Activated CD8-positive, alpha-beta memory T cell treated with anti-CD3 and anti-CD28 coated beads for 4 hours (primary cell): ENCODE measurements at regions not wholly inside any gene's neighbourhood (a gene's known extent, or its start where the extent isn't known, plus 50 kb on each side); places are given as distances from the start of the nearest gene placed in this dataset.
"Not testable (repeated sequence)": the region's sequence is repeated elsewhere in the genome, so short reads cannot be mapped to it uniquely, and the experiment has no call there.

Experiments used
- DNase-seq, 2 donors: peaks; one replicate each; pipeline ENCODE4 v3.0.0-alpha.2; 2020; ENCODE audit warnings: low read depth in 2 of 2

GRCh38 chrY:19053806-19054205 is 280.3 kb upstream of the HSFY2 start:
- DNase-seq = no peak

GRCh38 chrY:19051021-19051420 is 277.5 kb upstream of the HSFY2 start:
- DNase-seq = no peak

- no peak for DNase-seq
Observed at GRCh38 chrY:19042984-19043442, 269.5 kb upstream of the HSFY2 start.

GRCh38 chrY:19042306-19042958 is 268.9 kb upstream of the HSFY2 start:
- DNase-seq = no peak

- no peak for DNase-seq
Observed at GRCh38 chrY:19026631-19027030, 253.1 kb upstream of the HSFY2 start.

GRCh38 chrY:19023934-19024333 is 250.4 kb upstream of the HSFY2 start:
- DNase-seq = no peak

GRCh38 chrY:19020193-19020592 is 246.7 kb upstream of the HSFY2 start:
- no peak for DNase-seq

- DNase-seq = no peak
Observed at GRCh38 chrY:19016990-19017389, 243.5 kb upstream of the HSFY2 start.

GRCh38 chrY:19015854-19016253 is 242.3 kb upstream of the HSFY2 start:
- DNase-seq = no peak

GRCh38 chrY:19015213-19015612 is 241.7 kb upstream of the HSFY2 start:
- no peak for DNase-seq

- no peak for DNase-seq
Observed at GRCh38 chrY:19012985-19013384, 239.4 kb upstream of the HSFY2 start.

- DNase-seq = no peak
Observed at GRCh38 chrY:19011605-19012090, 238.1 kb upstream of the HSFY2 start.

- DNase-seq = no peak
Observed at GRCh38 chrY:19006234-19006633, 232.7 kb upstream of the HSFY2 start.

GRCh38 chrY:19005579-19005978 is 232.0 kb upstream of the HSFY2 start:
- no peak for DNase-seq

- DNase-seq = no peak
Observed at GRCh38 chrY:18997635-18998240, 224.2 kb upstream of the HSFY2 start.

- DNase-seq = no peak
Observed at GRCh38 chrY:18993480-18993879, 219.9 kb upstream of the HSFY2 start.

- not testable (repeated sequence) for DNase-seq
Observed at GRCh38 chrY:18992684-18993083, 219.1 kb upstream of the HSFY2 start.

- no peak for DNase-seq
Observed at GRCh38 chrY:18989356-18989755, 215.8 kb upstream of the HSFY2 start.

- no peak for DNase-seq
Observed at GRCh38 chrY:18966001-18966400, 192.5 kb upstream of the HSFY2 start.

GRCh38 chrY:18958846-18959245 is 185.3 kb upstream of the HSFY2 start:
- no peak for DNase-seq

- DNase-seq = no peak
Observed at GRCh38 chrY:18951657-18952435, 178.3 kb upstream of the HSFY2 start.

GRCh38 chrY:18951019-18951418 is 177.5 kb upstream of the HSFY2 start:
- DNase-seq = no peak

GRCh38 chrY:18936831-18937230 is 163.3 kb upstream of the HSFY2 start:
- no peak for DNase-seq
